ENCODE measurements at regions not wholly inside any gene's neighbourhood (a gene's known extent, or its start where the extent isn't known, plus 50 kb on each side); places are given as distances from the start of the nearest gene placed in this dataset.

GRCh38 chr6:155853011-155853410 lies 397.4 kb upstream of the NOX3 start:
- intact Hi-C loops (cut with DNase I, micrococcal nuclease) = no loop called here
- no peak for ATAC-seq

GRCh38 chr6:155850408-155850841 lies 394.8 kb upstream of the NOX3 start:
- peaks cover 2% of the 10 kb centered on the region for H3K9me3 ChIP-seq
- H3K4me1 ChIP-seq (ENCODE audit: low read depth) = no peaks in the 10 kb centered on the region
- ATAC-seq = no peak
- TF ChIP-seq CTCF (IDR thresholded peaks at IDR 0.05) = no peak
- no peaks in the 10 kb centered on the region for H3K36me3 ChIP-seq (ENCODE audit: low read depth)
- H3K4me3 ChIP-seq = no peak overlapping the region
- intact Hi-C loops (cut with DNase I, micrococcal nuclease) = no loop called here
- DNase-seq = no peak

More at GRCh38 chr6:155853011-155853410, 397.4 kb upstream of the NOX3 start:
- H3K4me1 ChIP-seq (ENCODE audit: low read depth) = no peaks in the 10 kb centered on the region
- TF ChIP-seq CTCF (IDR thresholded peaks at IDR 0.05) = no peak
- H3K4me3 ChIP-seq = no peak overlapping the region
- DNase-seq = no peak
- no peaks in the 10 kb centered on the region for H3K9me3 ChIP-seq
- H3K36me3 ChIP-seq (ENCODE audit: low read depth) = no peaks in the 10 kb centered on the region

GRCh38 chr6:155847711-155848110 lies 392.1 kb upstream of the NOX3 start:
- Histone ChIP-seq H3K36me3 (ENCODE audit: low read depth) (no peaks in the 10 kb centered on the region), H3K4me1 (ENCODE audit: low read depth) (no peaks in the 10 kb centered on the region), H3K4me3 (no peak overlapping the region), H3K9me3 (peaks cover 6% of the 10 kb centered on the region)
- TF ChIP-seq CTCF (IDR thresholded peaks at IDR 0.05) = no peak
- DNase-seq (no peak), ATAC-seq (no peak)
- intact Hi-C loops (cut with DNase I, micrococcal nuclease) = no loop called here

GRCh38 chr6:155837474-155837873 lies 381.8 kb upstream of the NOX3 start:
- TF ChIP-seq CTCF (IDR thresholded peaks at IDR 0.05) = no peak
- Histone ChIP-seq H3K9me3 (no peaks in the 10 kb centered on the region), H3K4me1 (ENCODE audit: low read depth) (no peaks in the 10 kb centered on the region), H3K4me3 (no peak overlapping the region), H3K36me3 (ENCODE audit: low read depth) (no peaks in the 10 kb centered on the region)
- DNase-seq = no peak
- no peak for ATAC-seq
- intact Hi-C loops (cut with DNase I, micrococcal nuclease) = no loop called here

GRCh38 chr6:155832596-155832995 lies 377.0 kb upstream of the NOX3 start:
- no peak overlapping the region for H3K4me3 ChIP-seq
- no peak for ATAC-seq
- TF ChIP-seq CTCF (IDR thresholded peaks at IDR 0.05) = no peak
- DNase-seq = peak in 1 of 3 donors; percentile 7
- H3K36me3 ChIP-seq (ENCODE audit: low read depth) = no peaks in the 10 kb centered on the region
- intact Hi-C loops (cut with DNase I, micrococcal nuclease) = no loop called here
- H3K4me1 ChIP-seq (ENCODE audit: low read depth) = no peaks in the 10 kb centered on the region
- no peaks in the 10 kb centered on the region for H3K9me3 ChIP-seq

GRCh38 chr6:155830531-155830930 lies 374.9 kb upstream of the NOX3 start:
- TF ChIP-seq CTCF (IDR thresholded peaks at IDR 0.05) = no peak
- intact Hi-C loops (cut with DNase I, micrococcal nuclease) = no loop called here
- no peaks in the 10 kb centered on the region for H3K4me1 ChIP-seq (ENCODE audit: low read depth)
- H3K4me3 ChIP-seq = no peak overlapping the region
- DNase-seq (no peak), ATAC-seq (no peak)
- H3K9me3 ChIP-seq = no peaks in the 10 kb centered on the region
- no peaks in the 10 kb centered on the region for H3K36me3 ChIP-seq (ENCODE audit: low read depth)

Measured in mucosa of descending colon (tissue), 3 donors.